Caco-2 (cell line): ENCODE measurements at regions not wholly inside any gene's neighbourhood (a gene's known extent, or its start where the extent isn't known, plus 50 kb on each side); places are given as distances from the start of the nearest gene placed in this dataset.

ENCODE experiments used
- BruUV-seq: library from RNA; stranded (reverse); fragments of 400-500 nt; replicated peaks from 2 replicates; lab custom pipeline; 2021; lab: Mats Ljungman, UMichigan
- CTCF ChIA-PET: fragments of 300-600 bp; sonication (Branson Sonifier 250); formaldehyde crosslinking; loops from one replicate; lab custom pipeline; 2022; ENCODE audit warnings: antibody characterized with exemption; lab: Charles Lee
- POLR2A ChIA-PET: fragments of 300-600 bp; sonication (Branson Sonifier 250); formaldehyde crosslinking; loops from one replicate; lab custom pipeline; 2022; ENCODE audit warnings: antibody characterized with exemption; lab: Charles Lee
- DNase-seq, 2 experiments: peaks; one replicate each; pipeline versions ENCODE4 v3.0.0 to v3.0.0-alpha.2; 2020 to 2022
- H3K27me3 ChIP-seq: replicated peaks from 2 replicates; pipeline ENCODE4 v1.6.0; 2011; ENCODE audit warnings: low read length; ENCODE audit not compliant: control insufficient read depth, insufficient read depth
- H3K36me3 ChIP-seq: 2 replicates; pipeline ENCODE4 v1.5.1; 2011; ENCODE audit warnings: low read length; ENCODE audit not compliant: control insufficient read depth, insufficient read depth
- H3K4me1 ChIP-seq: fragments of 250-450 bp; sonication (Bioruptor Pico); 2 replicates; pipeline ENCODE4 v1.5.1; 2020; ENCODE audit warnings: mild to moderate bottlenecking
- H3K4me3 ChIP-seq: 2 replicates; pipeline ENCODE4 v1.5.1; 2011; ENCODE audit warnings: low read depth, mild to moderate bottlenecking, control low read depth, low read length
- H3K9me3 ChIP-seq: fragments of 250-450 bp; sonication (Bioruptor Pico); 2 replicates; pipeline ENCODE4 v1.5.1; 2020; ENCODE audit warnings: mild to moderate bottlenecking, moderate library complexity
- H3K27ac Mint-ChIP-seq: one replicate; pipeline ENCODE4 v1.8.0; 2022; ENCODE audit warnings: mixed read lengths; ENCODE audit not compliant: unreplicated experiment
- H3K27me3 Mint-ChIP-seq: one replicate; pipeline ENCODE4 v1.8.0; 2022; ENCODE audit warnings: mixed read lengths; ENCODE audit not compliant: insufficient read depth, unreplicated experiment
- H3K36me3 Mint-ChIP-seq: one replicate; pipeline ENCODE4 v1.8.0; 2022; ENCODE audit warnings: mild to moderate bottlenecking, mixed read lengths; ENCODE audit not compliant: insufficient read depth, unreplicated experiment
- H3K4me1 Mint-ChIP-seq: one replicate; pipeline ENCODE4 v1.8.0; 2022; ENCODE audit warnings: low read depth, mixed read lengths; ENCODE audit not compliant: unreplicated experiment
- H3K4me3 Mint-ChIP-seq: one replicate; pipeline ENCODE4 v1.8.0; 2022; ENCODE audit warnings: mild to moderate bottlenecking, moderate library complexity, mixed read lengths; ENCODE audit not compliant: unreplicated experiment
- H3K9me3 Mint-ChIP-seq: one replicate; pipeline ENCODE4 v1.8.0; 2022; ENCODE audit warnings: mixed read lengths; ENCODE audit not compliant: unreplicated experiment
- CTCF ChIP-seq, 2 experiments: fragments of 200-600 bp in 1 of 2; IDR thresholded peaks; 1 replicate in 1 of 2; 2 replicates in 1 of 2; pipeline versions ENCODE4 v1.5.1 to v1.8.0; 2011 to 2022; ENCODE audit warnings: antibody characterized with exemption in 1 of 2, control low read depth in 1 of 2, inconsistent platforms in 1 of 2, low read depth in 1 of 2, low read length in 1 of 2, mild to moderate bottlenecking in 1 of 2, moderate library complexity in 1 of 2; ENCODE audit not compliant: insufficient read depth in 1 of 2, severe bottlenecking in 1 of 2, unreplicated experiment in 1 of 2
- intact Hi-C: fragments of 100-400 bp; cut with micrococcal nuclease; formaldehyde crosslinking; loops from one replicate; pipeline ENCODE4 v1.10.0; 2022; ENCODE audit not compliant: unreplicated experiment

DNA sequence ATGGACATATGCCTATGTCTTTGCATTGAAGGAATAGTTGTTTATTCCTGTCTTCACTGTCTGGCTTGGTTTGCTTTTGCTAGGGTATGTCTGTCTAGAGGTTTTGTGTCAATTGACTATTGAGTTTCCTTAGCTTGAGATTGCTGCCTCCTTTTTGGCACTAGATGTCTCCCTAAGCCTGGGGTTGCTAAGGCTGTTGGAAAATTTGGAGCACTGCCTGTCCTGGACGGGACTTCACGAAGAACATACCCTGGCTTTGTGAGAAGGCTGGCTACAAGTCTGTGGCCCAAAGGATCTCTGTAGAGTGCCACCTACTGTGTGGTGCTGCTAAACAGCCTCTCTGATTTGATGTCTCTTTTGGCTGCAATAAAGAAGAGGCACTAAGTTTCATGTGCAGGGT, 183.8 kb upstream of the NUDT10 start:
- Mint-ChIP-seq H3K4me1 (no peaks in the 10 kb centered on the region), H3K36me3 (peaks cover 6% of the 10 kb centered on the region), H3K27ac (no peak overlapping the region), H3K9me3 (no peaks in the 10 kb centered on the region), H3K4me3 (no peak overlapping the region), H3K27me3 (peaks cover 6% of the 10 kb centered on the region)
- Histone ChIP-seq H3K9me3 (no peaks in the 10 kb centered on the region), H3K4me1 (no peaks in the 10 kb centered on the region), H3K27me3 (no peaks in the 10 kb centered on the region), H3K4me3 (no peak overlapping the region), H3K36me3 (no peaks in the 10 kb centered on the region)
- POLR2A ChIA-PET, result no interaction called here
- TF ChIP-seq CTCF (IDR thresholded peaks at IDR 0.05; ENCODE audit: insufficient read depth in 1 of 2, low read depth in 1 of 2, low read length in 1 of 2, severe bottlenecking in 1 of 2, unreplicated experiment in 1 of 2), result peak in 1 of 2 experiments; percentile 39
- DNase-seq, result peak; percentile 41 to 45
- CTCF ChIA-PET, result interaction anchor here (0.7 to 1.5 kb wide), 6 partner anchors 9 to 312 kb away, joined by 3 to 9 read pairs (median 6); no protein-coding TSS in a partner anchor
- intact Hi-C loops, result loop anchor here (1.0 kb wide), 2 partner anchors 19 to 271 kb away; no protein-coding TSS in a partner anchor
- no TSS peak for BruUV-seq

- Mint-ChIP-seq H3K27ac (no peak overlapping the region), H3K4me3 (no peak overlapping the region), H3K4me1 (no peaks in the 10 kb centered on the region), H3K36me3 (peaks cover 6% of the 10 kb centered on the region), H3K27me3 (peaks cover 6% of the 10 kb centered on the region), H3K9me3 (no peaks in the 10 kb centered on the region)
- no peak overlapping the region for H3K4me3 ChIP-seq
- H3K9me3 ChIP-seq, result no peaks in the 10 kb centered on the region
- H3K4me1 ChIP-seq, result no peaks in the 10 kb centered on the region
- TF ChIP-seq CTCF (IDR thresholded peaks at IDR 0.05; ENCODE audit: insufficient read depth in 1 of 2, low read depth in 1 of 2, low read length in 1 of 2, severe bottlenecking in 1 of 2, unreplicated experiment in 1 of 2), result no peak
- no TSS peak for BruUV-seq
- H3K27me3 ChIP-seq, result no peaks in the 10 kb centered on the region
- ChIA-PET CTCF (no interaction called here), POLR2A (no interaction called here)
- intact Hi-C loops, result no loop called here
- DNase-seq, result no peak
- no peaks in the 10 kb centered on the region for H3K36me3 ChIP-seq
Measured at GRCh38 chrX:51151734-51152133, 180.9 kb upstream of the NUDT10 start.

GRCh38 chrX:51155157-51155556, 177.5 kb upstream of the NUDT10 start:
- H3K4me1 Mint-ChIP-seq, result no peaks in the 10 kb centered on the region
- Histone ChIP-seq H3K9me3 (no peaks in the 10 kb centered on the region), H3K4me3 (no peak overlapping the region), H3K4me1 (no peaks in the 10 kb centered on the region), H3K27me3 (no peaks in the 10 kb centered on the region), H3K36me3 (no peaks in the 10 kb centered on the region)
- no peaks in the 10 kb centered on the region for H3K9me3 Mint-ChIP-seq
- H3K27me3 Mint-ChIP-seq, result peaks cover 3% of the 10 kb centered on the region
- no peak overlapping the region for H3K27ac Mint-ChIP-seq
- no TSS peak for BruUV-seq
- intact Hi-C loops, result no loop called here
- no peak overlapping the region for H3K4me3 Mint-ChIP-seq
- POLR2A ChIA-PET, result no interaction called here
- no peak for DNase-seq
- no peak for TF ChIP-seq CTCF (IDR thresholded peaks at IDR 0.05; ENCODE audit: insufficient read depth in 1 of 2, low read depth in 1 of 2, low read length in 1 of 2, severe bottlenecking in 1 of 2, unreplicated experiment in 1 of 2)
- CTCF ChIA-PET, result no interaction called here
- no peaks in the 10 kb centered on the region for H3K36me3 Mint-ChIP-seq
